ENCODE measurements at regions not wholly inside any gene's neighbourhood (a gene's known extent, or its start where the extent isn't known, plus 50 kb on each side); places are given as distances from the start of the nearest gene placed in this dataset.

DNA sequence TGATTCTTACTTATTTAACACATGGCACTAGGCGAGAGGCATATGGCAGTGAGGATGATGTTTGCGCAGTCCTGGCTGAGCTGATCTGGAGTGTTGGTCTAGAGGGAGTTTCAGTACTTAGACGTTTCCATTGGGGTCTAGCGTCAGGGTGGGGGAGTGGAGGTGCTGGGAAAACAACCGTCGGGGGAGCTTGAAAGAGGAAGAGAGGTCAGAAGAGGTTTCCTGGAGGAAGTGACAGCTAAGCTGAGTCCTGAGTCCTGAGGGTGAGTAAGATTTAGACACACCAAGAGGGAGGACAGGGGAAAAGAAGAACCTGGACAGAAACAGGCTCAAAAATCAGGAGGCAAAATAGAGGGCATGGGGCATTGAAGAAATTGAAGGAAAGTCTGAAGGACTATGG lies 81.4 kb downstream of the ALOX5AP start:
- Mint-ChIP-seq H3K4me1 (peaks cover 3% of the 10 kb centered on the region), H3K36me3 (no peaks in the 10 kb centered on the region), H3K27me3 (peaks cover 23% of the 10 kb centered on the region), H3K9me3 (no peaks in the 10 kb centered on the region), H3K4me3 (no peak overlapping the region), H3K27ac (no peak overlapping the region)
- DNase-seq, result no peak
- CTCF ChIA-PET, result no interaction called here

DNA sequence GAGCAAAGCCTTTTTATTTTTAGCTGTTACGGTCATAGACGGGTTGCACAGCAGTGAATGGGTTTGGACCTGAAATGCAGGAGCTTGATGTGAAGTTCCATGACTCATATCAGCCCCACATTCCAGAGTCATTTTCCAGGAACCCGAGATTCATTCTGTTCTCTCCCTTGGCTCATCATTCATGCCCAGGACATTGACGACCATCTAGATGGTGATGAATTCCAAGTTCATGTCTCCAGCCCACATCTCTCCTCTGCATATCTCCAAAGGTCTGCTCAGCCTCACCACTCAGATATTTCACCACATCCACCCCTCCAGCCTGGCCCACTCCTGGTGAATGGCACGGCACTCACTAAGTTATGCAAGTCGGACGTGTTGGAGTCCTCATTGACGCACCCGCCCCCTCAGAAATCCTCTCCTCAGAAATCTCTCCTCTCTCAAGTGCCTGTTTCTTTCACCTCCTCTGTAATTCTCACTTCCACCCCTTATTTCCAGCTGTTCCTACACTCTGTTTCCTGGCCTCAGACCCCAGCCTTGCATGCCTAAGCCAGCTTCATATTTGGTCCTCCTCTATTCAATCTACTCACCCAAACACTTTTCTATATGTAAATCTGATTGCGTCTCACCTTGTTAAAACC lies 83.1 kb downstream of the ALOX5AP start:
- Mint-ChIP-seq H3K4me1 (peaks cover 3% of the 10 kb centered on the region), H3K36me3 (no peaks in the 10 kb centered on the region), H3K27me3 (peaks cover 21% of the 10 kb centered on the region), H3K27ac (no peak overlapping the region), H3K4me3 (no peak overlapping the region), H3K9me3 (no peaks in the 10 kb centered on the region)
- no peak for DNase-seq
- CTCF ChIA-PET, result no interaction called here

DNA sequence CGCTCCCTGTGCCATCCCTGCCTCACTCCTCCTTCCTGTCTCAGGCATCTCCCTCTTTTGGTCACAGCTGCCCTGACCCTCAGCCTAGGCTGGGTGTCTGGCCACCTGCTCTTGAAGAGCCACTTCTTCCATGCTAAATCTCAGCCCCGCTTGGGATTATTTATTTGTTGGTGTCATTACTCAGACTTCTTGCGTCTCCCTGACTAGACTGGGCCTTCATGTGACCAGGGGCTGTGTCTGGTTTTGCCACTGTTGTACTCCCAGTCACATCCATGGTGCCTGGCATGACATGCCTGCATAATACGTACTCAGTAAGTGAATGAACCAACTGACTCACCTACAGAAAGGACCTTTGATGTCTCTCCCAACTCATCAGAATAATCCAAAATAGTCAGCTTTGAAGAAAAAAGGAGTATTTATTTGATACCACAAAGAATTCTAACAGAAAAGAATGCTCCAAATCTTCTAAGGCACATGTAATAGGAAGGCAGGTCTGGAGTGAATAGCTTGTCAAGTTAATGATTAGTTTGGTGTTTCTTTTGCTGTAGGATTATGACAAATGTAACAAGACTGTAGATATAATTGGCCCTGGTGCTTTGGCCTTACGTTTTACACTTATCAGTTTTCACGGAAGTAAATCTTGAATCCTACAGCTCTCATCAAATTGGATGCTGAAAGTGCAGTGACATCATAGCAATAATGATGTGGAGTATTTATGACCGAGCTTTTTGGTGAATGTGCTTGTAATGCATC lies 84.0 kb downstream of the ALOX5AP start:
- Mint-ChIP-seq H3K9me3 (no peaks in the 10 kb centered on the region), H3K4me3 (no peak overlapping the region), H3K27ac (no peak overlapping the region), H3K27me3 (peaks cover 21% of the 10 kb centered on the region), H3K4me1 (peaks cover 3% of the 10 kb centered on the region), H3K36me3 (no peaks in the 10 kb centered on the region)
- DNase-seq, result no peak
- CTCF ChIA-PET, result no interaction called here

DNA sequence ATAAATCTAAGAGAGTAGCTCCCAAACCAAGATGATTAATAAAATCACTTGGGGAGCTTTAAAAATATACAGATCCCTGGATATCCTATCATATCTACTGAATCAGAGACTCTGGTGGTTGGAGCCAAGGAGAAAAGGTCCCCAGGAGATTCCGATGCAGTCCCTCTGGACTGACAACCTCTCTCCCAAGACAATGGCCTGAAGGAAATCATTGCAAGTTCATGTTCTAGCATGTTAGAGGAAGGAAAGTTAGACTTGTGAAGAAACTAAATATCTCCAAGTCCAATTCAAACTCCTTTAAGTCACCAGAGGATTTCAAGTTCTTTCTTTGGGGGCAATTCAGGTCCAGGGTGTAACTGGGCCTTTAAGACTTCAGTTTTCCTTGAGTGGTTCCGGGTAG lies 84.7 kb upstream of the MEDAG start:
- Mint-ChIP-seq H3K27ac (no peak overlapping the region), H3K27me3 (peaks cover 29% of the 10 kb centered on the region), H3K9me3 (no peaks in the 10 kb centered on the region), H3K4me3 (no peak overlapping the region), H3K36me3 (no peaks in the 10 kb centered on the region), H3K4me1 (peaks cover 3% of the 10 kb centered on the region)
- DNase-seq, result no peak
- CTCF ChIA-PET, result no interaction called here

DNA sequence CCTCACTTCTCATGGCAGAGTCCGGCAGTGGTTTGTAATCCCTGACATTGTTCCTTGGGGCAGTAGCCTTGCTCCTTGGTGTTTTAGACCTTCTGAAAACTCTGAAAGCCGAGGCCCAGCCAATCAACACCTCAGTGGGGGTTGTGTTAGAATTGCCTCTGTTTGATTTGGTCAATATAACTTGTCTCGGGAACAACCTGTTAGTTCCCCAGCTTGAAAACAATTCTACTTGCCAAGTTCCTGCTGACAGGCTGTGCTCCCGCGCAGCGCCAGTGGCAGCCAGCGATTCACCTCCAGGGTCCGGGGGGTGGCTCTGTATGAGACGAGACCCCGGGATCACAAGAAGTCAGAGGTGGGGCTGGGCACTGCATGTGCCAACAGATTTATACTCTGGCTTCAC lies 81.4 kb upstream of the MEDAG start:
- Mint-ChIP-seq H3K27me3 (peaks cover 12% of the 10 kb centered on the region), H3K36me3 (no peaks in the 10 kb centered on the region)
- CTCF ChIA-PET, result no interaction called here

DNA sequence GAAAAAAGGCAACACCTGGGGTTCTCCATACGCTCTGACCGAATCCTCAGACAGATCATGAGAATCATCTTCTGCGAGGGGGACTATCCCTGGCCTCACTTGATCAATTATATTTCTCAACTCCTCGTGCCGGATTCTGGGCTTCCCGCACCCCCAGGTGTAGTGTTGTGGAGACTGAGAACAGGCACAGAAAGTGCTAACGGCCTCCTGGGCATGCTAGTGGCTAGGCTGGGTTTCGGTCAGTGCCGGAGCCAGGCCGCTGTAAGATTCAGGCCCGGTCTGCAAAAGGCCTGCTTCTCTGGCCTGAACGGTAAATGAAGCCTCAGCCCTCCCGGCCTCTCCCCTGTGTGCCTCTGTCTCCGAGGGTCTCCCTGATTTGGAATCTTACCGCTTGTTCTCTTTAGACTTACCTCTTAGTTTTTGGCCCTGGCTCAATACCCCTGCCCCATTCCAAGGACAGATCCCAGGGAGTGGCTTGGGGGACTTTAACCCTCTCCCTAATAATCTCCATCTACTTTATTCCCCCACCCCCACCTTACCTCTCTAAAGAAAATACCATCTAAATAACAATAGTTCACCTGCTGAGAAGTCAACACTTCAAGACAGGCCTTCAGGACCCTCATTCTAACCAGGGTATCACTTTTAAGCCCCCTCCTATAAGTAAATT lies 79.0 kb upstream of the MEDAG start:
- Mint-ChIP-seq H3K4me1 (no peaks in the 10 kb centered on the region), H3K36me3 (no peaks in the 10 kb centered on the region), H3K9me3 (no peaks in the 10 kb centered on the region), H3K27me3 (peaks cover 20% of the 10 kb centered on the region), H3K27ac (no peak overlapping the region), H3K4me3 (no peak overlapping the region)
- no peak for DNase-seq
- CTCF ChIA-PET, result interaction anchor here (1.1 kb wide), 1 partner anchor 18 kb away, joined by 3 read pairs; no protein-coding TSS in a partner anchor

More for the DNA sequence above, 81.4 kb upstream of the MEDAG start:
- Mint-ChIP-seq H3K9me3 (no peaks in the 10 kb centered on the region), H3K4me1 (no peaks in the 10 kb centered on the region), H3K27ac (no peak overlapping the region), H3K4me3 (no peak overlapping the region)
- DNase-seq, result no peak

DNA sequence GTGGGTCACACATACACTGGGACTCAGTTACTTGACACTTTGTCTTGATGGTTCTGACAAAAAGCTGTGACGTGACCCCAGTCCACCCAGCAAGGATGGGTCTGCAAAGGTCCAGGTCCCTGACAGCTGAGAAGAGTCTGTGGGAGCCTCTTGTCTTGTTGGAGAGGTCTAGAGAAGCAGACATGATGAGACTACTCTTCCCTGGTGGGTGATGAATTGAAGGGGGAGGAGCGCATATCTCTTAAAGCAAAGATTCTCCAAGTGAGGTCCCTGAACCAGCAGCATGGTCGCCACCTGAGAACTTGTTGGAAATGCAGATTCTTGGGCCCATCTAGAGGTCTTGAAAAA lies 78.5 kb upstream of the MEDAG start:
- no peak for DNase-seq
- Mint-ChIP-seq H3K4me3 (no peak overlapping the region), H3K4me1 (no peaks in the 10 kb centered on the region), H3K9me3 (no peaks in the 10 kb centered on the region), H3K27me3 (peaks cover 17% of the 10 kb centered on the region), H3K36me3 (no peaks in the 10 kb centered on the region), H3K27ac (no peak overlapping the region)
- CTCF ChIA-PET, result no interaction called here

DNA sequence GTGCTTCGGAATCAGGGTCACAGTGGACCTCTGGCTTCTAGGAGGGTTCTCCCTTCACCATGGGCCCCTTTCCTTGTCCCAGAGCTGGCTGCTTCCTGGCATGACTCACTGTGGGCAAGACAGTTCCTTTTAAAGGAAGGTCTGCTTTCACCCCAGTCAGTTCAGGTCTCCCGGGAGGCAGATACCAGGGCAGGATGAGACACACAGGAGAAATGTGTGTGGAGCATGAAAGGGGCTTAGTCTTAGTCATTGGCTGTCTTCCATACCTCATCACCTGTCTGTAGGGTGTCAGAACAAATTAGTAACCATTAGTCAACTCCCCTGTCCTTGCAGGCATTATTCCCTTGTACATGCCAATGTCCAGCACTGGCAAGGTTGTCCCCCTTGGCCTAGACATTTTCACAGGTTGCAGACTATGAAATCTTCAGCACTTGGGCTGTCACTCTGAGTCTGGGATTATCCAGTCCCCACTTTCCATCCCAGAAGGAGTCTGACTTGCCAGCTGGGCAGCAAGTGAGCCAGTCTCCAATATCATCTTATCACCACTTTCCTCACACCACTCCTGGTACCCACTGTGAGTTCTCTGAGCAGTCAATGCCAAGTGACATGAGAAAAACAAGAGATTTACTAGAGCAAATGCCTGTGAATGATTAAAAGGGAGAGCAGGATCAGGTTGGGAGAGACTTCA lies 76.8 kb upstream of the MEDAG start:
- DNase-seq, result no peak
- CTCF ChIA-PET, result no interaction called here
- Mint-ChIP-seq H3K27me3 (peaks cover 33% of the 10 kb centered on the region), H3K4me3 (no peak overlapping the region), H3K4me1 (peaks cover 5% of the 10 kb centered on the region), H3K27ac (no peak overlapping the region), H3K9me3 (no peaks in the 10 kb centered on the region), H3K36me3 (no peaks in the 10 kb centered on the region)

DNA sequence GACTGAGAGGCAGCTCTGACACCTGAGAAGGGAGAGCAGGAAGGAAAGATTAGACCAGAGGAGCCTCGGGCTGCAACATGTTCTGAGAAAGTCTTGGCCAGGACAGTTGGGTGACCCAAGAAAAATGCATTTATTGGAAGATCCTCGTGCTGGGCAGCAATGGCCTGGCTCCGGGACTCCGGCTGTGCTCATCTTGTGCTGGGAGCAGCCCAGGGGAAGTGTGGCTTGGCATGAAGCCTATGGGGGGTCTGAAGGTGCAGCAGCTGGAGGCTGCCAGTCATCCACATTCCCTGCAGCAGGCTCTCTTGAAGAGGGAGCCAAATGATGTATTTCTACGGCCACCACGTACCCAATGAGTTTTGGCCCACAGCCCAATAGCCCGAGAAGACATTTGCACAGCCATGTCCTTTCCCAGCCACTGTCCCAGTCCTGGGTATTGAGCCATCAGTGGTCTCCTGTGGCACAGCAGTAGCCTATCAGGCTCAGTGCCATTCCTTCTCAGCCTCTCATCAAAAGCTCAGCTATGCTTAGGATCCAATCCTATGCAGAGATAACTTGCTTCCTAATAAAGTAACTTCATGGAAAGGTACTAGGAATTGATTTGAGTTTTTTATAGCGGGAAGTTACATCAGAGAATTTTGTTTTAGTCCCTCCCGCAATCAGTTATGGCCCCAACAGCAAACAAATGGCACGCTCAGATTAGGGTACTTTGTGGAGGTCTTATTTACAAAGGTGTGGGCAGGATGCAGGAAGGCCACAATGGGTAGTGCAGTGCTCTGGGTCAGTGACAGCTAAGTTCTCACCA lies 76.0 kb upstream of the MEDAG start:
- Mint-ChIP-seq H3K4me1 (peaks cover 5% of the 10 kb centered on the region), H3K27ac (no peak overlapping the region), H3K4me3 (no peak overlapping the region), H3K9me3 (no peaks in the 10 kb centered on the region), H3K27me3 (peaks cover 29% of the 10 kb centered on the region), H3K36me3 (no peaks in the 10 kb centered on the region)
- no peak for DNase-seq
- CTCF ChIA-PET, result no interaction called here

DNA sequence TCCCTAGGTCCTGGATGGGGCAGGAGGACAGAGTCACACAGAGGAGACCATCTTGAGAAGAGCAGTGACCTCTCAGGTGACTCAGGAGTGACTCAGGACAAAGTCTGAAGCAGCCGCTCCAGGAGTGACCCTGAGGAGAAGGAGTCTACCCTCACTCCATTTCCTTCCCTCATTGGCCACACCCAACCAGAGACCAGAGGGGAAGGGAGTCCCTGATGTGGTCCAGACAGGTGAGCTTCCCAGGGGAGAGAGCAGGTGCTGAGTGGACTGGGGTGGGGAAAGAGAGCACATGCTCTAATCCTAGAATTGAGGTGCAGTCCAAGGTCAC lies 75.5 kb upstream of the MEDAG start:
- H3K27me3 Mint-ChIP-seq, result peaks cover 33% of the 10 kb centered on the region
- CTCF ChIA-PET, result interaction anchor here (1.0 to 1.1 kb wide), 2 partner anchors 34 to 35 kb away, joined by 3 to 4 read pairs; no protein-coding TSS in a partner anchor

DNA sequence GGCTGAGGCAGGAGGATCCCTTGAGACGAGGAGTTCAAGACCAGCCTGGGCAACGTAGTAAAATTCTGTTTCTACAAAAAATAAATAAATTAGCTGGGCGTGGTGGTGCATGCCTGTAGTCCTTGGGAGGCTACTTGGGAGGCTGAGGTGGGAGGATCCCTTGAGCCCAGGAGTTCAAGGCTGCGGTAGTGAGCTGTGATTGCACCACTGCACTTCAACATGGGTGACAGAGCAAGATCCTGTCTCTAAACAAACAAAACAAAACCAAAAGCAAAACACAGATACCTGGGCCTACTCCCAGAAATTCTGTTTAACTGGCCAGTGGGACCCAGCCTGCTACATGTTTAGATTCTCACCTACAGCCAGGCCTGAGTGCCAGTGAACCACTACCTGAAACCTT lies 74.6 kb upstream of the MEDAG start:
- DNase-seq, result no peak
- Mint-ChIP-seq H3K36me3 (no peaks in the 10 kb centered on the region), H3K9me3 (no peaks in the 10 kb centered on the region), H3K4me1 (peaks cover 5% of the 10 kb centered on the region), H3K27ac (no peak overlapping the region), H3K4me3 (no peak overlapping the region), H3K27me3 (peaks cover 42% of the 10 kb centered on the region)
- CTCF ChIA-PET, result interaction anchor here (1.0 to 1.7 kb wide), 3 partner anchors 33 to 35 kb away, joined by 3 to 6 read pairs (median 4); no protein-coding TSS in a partner anchor

More for the DNA sequence above, 75.5 kb upstream of the MEDAG start:
- H3K9me3 Mint-ChIP-seq, result no peaks in the 10 kb centered on the region
- no peak overlapping the region for H3K27ac Mint-ChIP-seq
- no peaks in the 10 kb centered on the region for H3K36me3 Mint-ChIP-seq
- no peak for DNase-seq
- H3K4me3 Mint-ChIP-seq, result no peak overlapping the region
- H3K4me1 Mint-ChIP-seq, result peaks cover 5% of the 10 kb centered on the region

DNA sequence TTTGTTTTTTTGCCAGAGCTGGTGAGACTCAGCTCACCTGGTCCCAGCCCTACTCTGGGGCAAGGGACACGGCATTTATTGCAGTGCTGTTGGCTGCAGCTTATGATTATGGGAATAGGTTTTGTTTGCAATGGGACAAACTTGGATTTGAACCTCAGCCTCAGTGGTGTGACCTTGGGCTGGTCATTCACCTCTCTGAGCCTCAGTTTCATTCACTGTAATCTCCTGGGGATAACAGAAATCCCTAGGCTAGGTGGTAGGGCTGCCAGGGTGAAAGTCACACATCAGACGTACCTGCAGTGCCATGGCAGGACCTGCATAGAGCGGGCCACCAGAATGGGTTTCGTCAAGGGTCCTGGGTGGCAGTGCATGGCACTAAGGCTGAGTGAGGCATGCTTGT lies 73.7 kb upstream of the MEDAG start:
- CTCF ChIA-PET, result interaction anchor here (1.7 kb wide), 1 partner anchor 34 kb away, joined by 6 read pairs; no protein-coding TSS in a partner anchor
- peaks cover 5% of the 10 kb centered on the region for H3K4me1 Mint-ChIP-seq
- no peak overlapping the region for H3K27ac Mint-ChIP-seq
- no peaks in the 10 kb centered on the region for H3K9me3 Mint-ChIP-seq
- peaks cover 47% of the 10 kb centered on the region for H3K27me3 Mint-ChIP-seq
- H3K36me3 Mint-ChIP-seq, result no peaks in the 10 kb centered on the region
- no peak overlapping the region for H3K4me3 Mint-ChIP-seq
- no peak for DNase-seq

DNA sequence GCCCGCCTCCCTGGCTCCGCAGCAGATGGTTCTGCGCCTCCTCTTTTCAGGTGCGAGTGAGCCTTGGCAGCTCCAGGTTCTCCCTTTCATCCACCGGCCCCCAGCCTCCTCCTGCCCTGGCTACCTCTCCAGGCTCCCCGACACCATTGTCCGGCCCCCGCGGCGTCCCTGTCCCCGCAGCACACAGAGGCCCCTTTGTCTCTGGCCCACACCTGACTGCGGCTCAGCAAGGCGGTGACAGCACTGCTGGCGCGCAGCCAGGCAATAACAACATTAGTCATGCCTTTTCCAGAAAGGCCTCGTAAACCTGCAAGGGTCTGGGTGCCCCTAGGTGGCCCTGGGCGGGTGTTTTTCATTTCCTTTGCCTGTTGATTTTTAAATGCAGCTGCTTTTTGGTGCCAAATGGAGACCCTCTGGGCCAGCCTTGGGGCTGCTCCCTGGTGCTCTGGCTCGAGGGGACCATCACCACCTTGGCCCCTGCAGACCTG lies 73.2 kb upstream of the MEDAG start:
- H3K27ac Mint-ChIP-seq, result no peak overlapping the region
- no peaks in the 10 kb centered on the region for H3K9me3 Mint-ChIP-seq
- no peak for DNase-seq
- H3K4me1 Mint-ChIP-seq, result peaks cover 5% of the 10 kb centered on the region
- H3K27me3 Mint-ChIP-seq, result peaks cover 50% of the 10 kb centered on the region
- CTCF ChIA-PET, result interaction anchor here (0.6 to 1.7 kb wide), 2 partner anchors 31 to 33 kb away, joined by 3 to 6 read pairs; no protein-coding TSS in a partner anchor
- H3K4me3 Mint-ChIP-seq, result no peak overlapping the region
- no peaks in the 10 kb centered on the region for H3K36me3 Mint-ChIP-seq
